ENCODE measurements at regions not wholly inside any gene's neighbourhood (a gene's known extent, or its start where the extent isn't known, plus 50 kb on each side); places are given as distances from the start of the nearest gene placed in this dataset.

DNA sequence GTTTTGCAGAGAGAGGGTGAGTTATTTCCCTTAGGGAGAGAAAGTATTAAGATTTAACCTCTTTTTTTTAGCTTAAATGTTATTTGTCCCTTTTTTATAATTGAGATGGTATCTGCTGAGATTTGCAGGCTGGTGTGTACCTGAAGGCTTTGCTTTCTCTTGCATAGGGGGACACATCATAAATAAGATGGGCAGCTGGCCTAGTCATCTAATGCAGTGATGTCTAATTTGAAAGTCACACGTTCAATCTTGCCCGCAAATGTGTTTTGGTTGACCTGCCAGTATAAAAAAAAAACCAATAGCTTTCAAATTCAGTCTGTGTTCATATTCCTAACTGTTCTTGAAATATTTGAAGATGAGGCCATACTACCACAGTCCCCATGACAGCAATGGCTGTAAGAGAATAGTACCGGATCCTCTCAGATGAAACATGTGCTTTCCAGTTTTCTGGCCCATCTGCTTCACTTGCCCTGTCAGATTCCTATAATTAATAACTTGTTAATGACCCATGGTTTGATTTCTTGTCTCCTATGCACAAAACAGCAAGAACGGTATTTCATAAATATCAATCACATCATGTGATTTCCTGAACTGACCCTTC lies 914.2 kb downstream of the IPMK start:
- Histone ChIP-seq H3K27me3 (replicated peaks in 1 of 2; ENCODE audit: control insufficient read depth in 2 of 2, insufficient read depth in 2 of 2, low read length in 1 of 2) (no peaks in the 10 kb centered on the region), H3K36me3 (ENCODE audit: control insufficient read depth in 2 of 2, insufficient read depth in 2 of 2, low read length in 1 of 2) (no peaks in the 10 kb centered on the region), H3K4me1 (ENCODE audit: control insufficient read depth, insufficient read depth, low read length) (no peaks in the 10 kb centered on the region), H3K27ac (ENCODE audit: control insufficient read depth, insufficient read depth) (no peak overlapping the region), H2AFZ (ENCODE audit: control insufficient read depth, low read depth, low read length) (no peak overlapping the region), H3K9ac (ENCODE audit: control insufficient read depth, insufficient read depth, low read length) (no peak overlapping the region), H3K9me3 (replicated peaks; ENCODE audit: control insufficient read depth, insufficient read depth, low read length) (no peaks in the 10 kb centered on the region), H4K20me1 (ENCODE audit: control insufficient read depth, insufficient read depth) (no peaks in the 10 kb centered on the region), H3K4me3 (no peak overlapping the region), H3K79me2 (ENCODE audit: control insufficient read depth, insufficient read depth, low read length) (no peaks in the 10 kb centered on the region), H3K4me2 (ENCODE audit: control insufficient read depth, insufficient read depth) (no peak overlapping the region)
- intact Hi-C loops (cut with micrococcal nuclease; ENCODE audit: unreplicated experiment) (no loop called here), in situ Hi-C loops (cut with MboI) (no loop called here)
- SMC1A ChIA-PET (ENCODE audit: uncharacterized antibody, unreplicated experiment) = no interaction called here
- TF ChIP-seq KDM1A (IDR thresholded peaks at IDR 0.05; ENCODE audit: borderline replicate concordance) (no peak), NFYA (IDR thresholded peaks at IDR 0.05; ENCODE audit: borderline replicate concordance, low read depth, low read length) (no peak), POU2F2 (IDR thresholded peaks at IDR 0.05; ENCODE audit: borderline replicate concordance, low read depth, low read length) (no peak), MYB (IDR thresholded peaks at IDR 0.05; ENCODE audit: borderline replicate concordance, low read depth, low read length) (no peak), CBFB (IDR thresholded peaks at IDR 0.05; ENCODE audit: low read depth) (no peak)
- TF ChIP-seq, protein P1, sequence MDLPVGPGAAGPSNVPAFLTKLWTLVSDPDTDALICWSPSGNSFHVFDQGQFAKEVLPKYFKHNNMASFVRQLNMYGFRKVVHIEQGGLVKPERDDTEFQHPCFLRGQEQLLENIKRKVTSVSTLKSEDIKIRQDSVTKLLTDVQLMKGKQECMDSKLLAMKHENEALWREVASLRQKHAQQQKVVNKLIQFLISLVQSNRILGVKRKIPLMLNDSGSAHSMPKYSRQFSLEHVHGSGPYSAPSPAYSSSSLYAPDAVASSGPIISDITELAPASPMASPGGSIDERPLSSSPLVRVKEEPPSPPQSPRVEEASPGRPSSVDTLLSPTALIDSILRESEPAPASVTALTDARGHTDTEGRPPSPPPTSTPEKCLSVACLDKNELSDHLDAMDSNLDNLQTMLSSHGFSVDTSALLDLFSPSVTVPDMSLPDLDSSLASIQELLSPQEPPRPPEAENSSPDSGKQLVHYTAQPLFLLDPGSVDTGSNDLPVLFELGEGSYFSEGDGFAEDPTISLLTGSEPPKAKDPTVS (IDR thresholded peaks at IDR 0.05; ENCODE audit: low read depth, low read length) = no peak
- TF ChIP-seq, protein P2, sequence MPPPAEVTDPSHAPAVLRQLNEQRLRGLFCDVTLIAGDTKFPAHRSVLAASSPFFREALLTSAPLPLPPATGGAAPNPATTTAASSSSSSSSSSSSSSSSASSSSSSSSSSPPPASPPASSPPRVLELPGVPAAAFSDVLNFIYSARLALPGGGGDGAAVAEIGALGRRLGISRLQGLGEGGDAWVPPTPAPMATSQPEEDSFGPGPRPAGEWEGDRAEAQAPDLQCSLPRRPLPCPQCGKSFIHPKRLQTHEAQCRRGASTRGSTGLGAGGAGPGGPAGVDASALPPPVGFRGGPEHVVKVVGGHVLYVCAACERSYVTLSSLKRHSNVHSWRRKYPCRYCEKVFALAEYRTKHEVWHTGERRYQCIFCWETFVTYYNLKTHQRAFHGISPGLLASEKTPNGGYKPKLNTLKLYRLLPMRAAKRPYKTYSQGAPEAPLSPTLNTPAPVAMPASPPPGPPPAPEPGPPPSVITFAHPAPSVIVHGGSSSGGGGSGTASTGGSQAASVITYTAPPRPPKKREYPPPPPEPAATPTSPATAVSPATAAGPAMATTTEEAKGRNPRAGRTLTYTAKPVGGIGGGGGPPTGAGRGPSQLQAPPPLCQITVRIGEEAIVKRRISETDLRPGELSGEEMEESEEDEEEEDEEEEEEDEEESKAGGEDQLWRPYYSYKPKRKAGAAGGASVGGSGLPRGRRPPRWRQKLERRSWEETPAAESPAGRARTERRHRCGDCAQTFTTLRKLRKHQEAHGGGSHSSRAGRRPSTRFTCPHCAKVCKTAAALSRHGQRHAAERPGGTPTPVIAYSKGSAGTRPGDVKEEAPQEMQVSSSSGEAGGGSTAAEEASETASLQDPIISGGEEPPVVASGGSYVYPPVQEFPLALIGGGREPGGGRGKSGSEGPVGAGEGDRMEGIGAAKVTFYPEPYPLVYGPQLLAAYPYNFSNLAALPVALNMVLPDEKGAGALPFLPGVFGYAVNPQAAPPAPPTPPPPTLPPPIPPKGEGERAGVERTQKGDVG (CRISPR knock-in tag; IDR thresholded peaks at IDR 0.05) = no peak
- DNase-seq (ENCODE audit: low read depth, low spot score) (no peak), ATAC-seq (no peak), FAIRE-seq (no peak)
- WGBS (ENCODE audit: insufficient coverage, insufficient replicate concordance, low lambda C conversion rate, missing lambda C conversion rate) = 53% methylated on average over 4 of the region's 4 CpGs
- no TSS peak for BruUV-seq (replicated peaks)
- RAD21 ChIA-PET (ENCODE audit: unreplicated experiment) = no interaction called here
- CTCF ChIA-PET = no interaction called here
- POLR2A ChIA-PET = no interaction called here

Data from GM12878 (cell line).